Liver (tissue), 7 donors: ENCODE measurements at regions not wholly inside any gene's neighbourhood (a gene's known extent, or its start where the extent isn't known, plus 50 kb on each side); places are given as distances from the start of the nearest gene placed in this dataset.

Experiments used
- DNase-seq: peaks from one replicate; pipeline ENCODE4 v3.0.0-alpha.2; 2017; ENCODE audit warnings: low spot score
- H3K27ac ChIP-seq, 2 donors: one replicate each; pipeline ENCODE4 v1.7.0; 2013; ENCODE audit warnings: inconsistent platforms in 2 of 2, low read length in 2 of 2, control low read depth in 1 of 2, low read depth in 1 of 2, mild to moderate bottlenecking in 1 of 2
- H3K27me3 ChIP-seq, 4 donors: one replicate each; pipeline versions ENCODE4 v1.6.1 to v1.7.0; 2013; ENCODE audit warnings: low read length in 3 of 4, inconsistent platforms in 1 of 4, mild to moderate bottlenecking in 1 of 4, moderate library complexity in 1 of 4; ENCODE audit not compliant: control insufficient read depth in 4 of 4, insufficient read depth in 4 of 4
- H3K36me3 ChIP-seq, 4 donors: one replicate each; pipeline versions ENCODE4 v1.6.1 to v1.7.0; 2013; ENCODE audit warnings: low read length in 3 of 4, mild to moderate bottlenecking in 3 of 4, low read depth in 1 of 4, moderate library complexity in 1 of 4; ENCODE audit not compliant: control insufficient read depth in 4 of 4, insufficient read depth in 3 of 4
- H3K4me1 ChIP-seq, 4 donors: one replicate each; pipeline versions ENCODE4 v1.6.1 to v1.7.0; 2013; ENCODE audit warnings: low read length in 3 of 4, mild to moderate bottlenecking in 3 of 4, moderate library complexity in 1 of 4; ENCODE audit not compliant: control insufficient read depth in 4 of 4, insufficient read depth in 4 of 4
- H3K4me3 ChIP-seq, 3 donors: one replicate each; pipeline versions ENCODE4 v1.6.1 to v1.7.0; 2013; ENCODE audit warnings: low read length in 3 of 3, control low read depth in 1 of 3, low read depth in 1 of 3, mild to moderate bottlenecking in 1 of 3
- H3K9ac ChIP-seq, 2 donors: one replicate each; pipeline ENCODE4 v1.7.0; 2013; ENCODE audit warnings: low read length in 2 of 2, mild to moderate bottlenecking in 2 of 2, moderate library complexity in 2 of 2, control low read depth in 1 of 2, low read depth in 1 of 2
- H3K9me3 ChIP-seq, 4 donors: one replicate each; pipeline versions ENCODE4 v1.6.1 to v1.7.0; 2013; ENCODE audit warnings: low read length in 3 of 4; ENCODE audit not compliant: control insufficient read depth in 4 of 4
- EGR1 ChIP-seq, 2 donors: IDR thresholded peaks; 2 replicates each; pipeline ENCODE4 v1.6.1; 2016 to 2018; ENCODE audit warnings: antibody characterized with exemption in 2 of 2, low read depth in 2 of 2
- FOXA1 ChIP-seq: IDR thresholded peaks from 2 replicates; pipeline ENCODE4 v1.6.1; 2016; ENCODE audit warnings: antibody characterized with exemption
- FOXA2 ChIP-seq: IDR thresholded peaks from 2 replicates; pipeline ENCODE4 v1.6.1; 2016; ENCODE audit warnings: antibody characterized with exemption
- GABPA ChIP-seq, 2 donors: IDR thresholded peaks in 1 of 2; conservative IDR thresholded peaks in 1 of 2; 2 replicates each; pipeline ENCODE4 v1.6.1; 2016; ENCODE audit warnings: antibody characterized with exemption in 2 of 2, mild to moderate bottlenecking in 1 of 2, moderate library complexity in 1 of 2
- MAX ChIP-seq: IDR thresholded peaks from 2 replicates; pipeline ENCODE4 v1.6.1; 2016; ENCODE audit warnings: antibody characterized with exemption
- NR2F2 ChIP-seq: IDR thresholded peaks from 2 replicates; pipeline ENCODE4 v1.6.1; 2016; ENCODE audit warnings: antibody characterized with exemption
- RXRA ChIP-seq, 2 donors: IDR thresholded peaks; 2 replicates each; pipeline ENCODE4 v1.6.1; 2017 to 2018; ENCODE audit warnings: antibody characterized with exemption in 2 of 2, mild to moderate bottlenecking in 1 of 2
- SP1 ChIP-seq: IDR thresholded peaks from 2 replicates; pipeline ENCODE4 v1.6.1; 2018; ENCODE audit warnings: antibody characterized with exemption, mild to moderate bottlenecking
- TAF1 ChIP-seq: conservative IDR thresholded peaks from 2 replicates; pipeline ENCODE4 v1.6.1; 2016; ENCODE audit warnings: antibody characterized with exemption, mild to moderate bottlenecking
- YY1 ChIP-seq: IDR thresholded peaks from 2 replicates; pipeline ENCODE4 v1.6.1; 2016; ENCODE audit warnings: antibody characterized with exemption, mild to moderate bottlenecking
- WGBS: extraction: QIAGEN DNeasy Blood & Tissue Kit; methylation state at CpG from one replicate; pipeline ENCODE4 v1.1.7; 2013; 5-methylcytosine and 5-hydroxymethylcytosine counted together
- TF ChIP-seq, protein P1 (sequence below): IDR thresholded peaks from 2 replicates; pipeline ENCODE4 v1.6.1; 2016; ENCODE audit warnings: antibody characterized with exemption
- TF ChIP-seq, protein P2 (sequence below): IDR thresholded peaks from 2 replicates; pipeline ENCODE4 v1.6.1; 2016; ENCODE audit warnings: antibody characterized with exemption, mild to moderate bottlenecking
- donor health status: healthy.
- donor health status: healthy.
- donor health status: healthy.
- donor health status: healthy.

- Histone ChIP-seq H3K27me3 (no peaks in the 10 kb centered on the region), H3K27ac (no peak overlapping the region), H3K36me3 (no peaks in the 10 kb centered on the region), H3K4me3 (no peak overlapping the region), H3K9ac (no peak overlapping the region), H3K4me1 (no peaks in the 10 kb centered on the region), H3K9me3 (peaks cover 0 to 2% (median 0%) of the 10 kb centered on the region in 4 donors)
- no peak for DNase-seq
- TF ChIP-seq YY1, result no peak
- TF ChIP-seq NR2F2, result no peak
- TF ChIP-seq RXRA (IDR thresholded peaks at IDR 0.05), result no peak
- TF ChIP-seq EGR1 (IDR thresholded peaks at IDR 0.05; ENCODE audit: low read depth in 2 of 2), result no peak
- TF ChIP-seq TAF1, result no peak
- no peak for TF ChIP-seq FOXA2
- TF ChIP-seq GABPA (IDR thresholded peaks at IDR 0.05 in 1 of 2, conservative IDR thresholded peaks at IDR 0.05 in 1 of 2), result no peak
- TF ChIP-seq SP1, result no peak
- TF ChIP-seq, protein P1, sequence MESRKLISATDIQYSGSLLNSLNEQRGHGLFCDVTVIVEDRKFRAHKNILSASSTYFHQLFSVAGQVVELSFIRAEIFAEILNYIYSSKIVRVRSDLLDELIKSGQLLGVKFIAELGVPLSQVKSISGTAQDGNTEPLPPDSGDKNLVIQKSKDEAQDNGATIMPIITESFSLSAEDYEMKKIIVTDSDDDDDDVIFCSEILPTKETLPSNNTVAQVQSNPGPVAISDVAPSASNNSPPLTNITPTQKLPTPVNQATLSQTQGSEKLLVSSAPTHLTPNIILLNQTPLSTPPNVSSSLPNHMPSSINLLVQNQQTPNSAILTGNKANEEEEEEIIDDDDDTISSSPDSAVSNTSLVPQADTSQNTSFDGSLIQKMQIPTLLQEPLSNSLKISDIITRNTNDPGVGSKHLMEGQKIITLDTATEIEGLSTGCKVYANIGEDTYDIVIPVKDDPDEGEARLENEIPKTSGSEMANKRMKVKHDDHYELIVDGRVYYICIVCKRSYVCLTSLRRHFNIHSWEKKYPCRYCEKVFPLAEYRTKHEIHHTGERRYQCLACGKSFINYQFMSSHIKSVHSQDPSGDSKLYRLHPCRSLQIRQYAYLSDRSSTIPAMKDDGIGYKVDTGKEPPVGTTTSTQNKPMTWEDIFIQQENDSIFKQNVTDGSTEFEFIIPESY, result no peak
- WGBS, result 82% methylated on average over 2 of the region's 2 CpGs
Measured at GRCh38 chr6:139603581-139603980, 229.1 kb upstream of the CITED2 start.

DNA sequence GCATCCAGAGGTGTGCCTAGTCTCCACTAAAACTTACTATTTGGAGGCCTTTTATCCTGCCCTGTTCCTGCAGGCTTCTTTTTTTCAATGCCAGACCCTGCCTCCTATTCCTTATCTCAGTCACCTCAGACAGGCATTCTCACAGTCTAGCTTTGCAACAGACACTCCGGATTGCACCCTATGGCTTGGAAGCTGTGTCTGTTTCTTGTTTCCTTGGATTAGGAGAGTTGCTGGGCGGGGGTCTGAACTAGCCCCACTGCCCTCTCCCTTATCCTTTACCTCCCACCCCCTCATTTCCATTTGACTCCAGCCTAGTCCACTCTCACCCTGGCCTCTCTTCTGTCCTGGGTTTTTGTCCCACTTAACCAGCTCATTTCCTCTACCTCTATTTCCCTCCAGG lies 228.1 kb upstream of the CITED2 start:
- TF ChIP-seq SP1, result no peak
- WGBS, result 95% methylated on average over 2 of the region's 2 CpGs

GRCh38 chr6:139600919-139601475 lies 226.5 kb upstream of the CITED2 start:
- peaks cover 0 to 2% (median 0%) of the 10 kb centered on the region in 4 donors for H3K9me3 ChIP-seq
- no peak overlapping the region for H3K4me3 ChIP-seq
- WGBS, result 89% methylated on average over 2 of the region's 2 CpGs
- no peaks in the 10 kb centered on the region for H3K36me3 ChIP-seq
- H3K27ac ChIP-seq, result no peak overlapping the region
- peaks cover 2 to 14% (median 6%) of the 10 kb centered on the region in 4 donors for H3K4me1 ChIP-seq
- DNase-seq, result no peak
- H3K27me3 ChIP-seq, result no peaks in the 10 kb centered on the region
- no peak overlapping the region for H3K9ac ChIP-seq
- no peak for TF ChIP-seq EGR1 (IDR thresholded peaks at IDR 0.05; ENCODE audit: low read depth in 2 of 2)
- TF ChIP-seq FOXA2, result no peak
- no peak for TF ChIP-seq TAF1
- TF ChIP-seq, protein P2, sequence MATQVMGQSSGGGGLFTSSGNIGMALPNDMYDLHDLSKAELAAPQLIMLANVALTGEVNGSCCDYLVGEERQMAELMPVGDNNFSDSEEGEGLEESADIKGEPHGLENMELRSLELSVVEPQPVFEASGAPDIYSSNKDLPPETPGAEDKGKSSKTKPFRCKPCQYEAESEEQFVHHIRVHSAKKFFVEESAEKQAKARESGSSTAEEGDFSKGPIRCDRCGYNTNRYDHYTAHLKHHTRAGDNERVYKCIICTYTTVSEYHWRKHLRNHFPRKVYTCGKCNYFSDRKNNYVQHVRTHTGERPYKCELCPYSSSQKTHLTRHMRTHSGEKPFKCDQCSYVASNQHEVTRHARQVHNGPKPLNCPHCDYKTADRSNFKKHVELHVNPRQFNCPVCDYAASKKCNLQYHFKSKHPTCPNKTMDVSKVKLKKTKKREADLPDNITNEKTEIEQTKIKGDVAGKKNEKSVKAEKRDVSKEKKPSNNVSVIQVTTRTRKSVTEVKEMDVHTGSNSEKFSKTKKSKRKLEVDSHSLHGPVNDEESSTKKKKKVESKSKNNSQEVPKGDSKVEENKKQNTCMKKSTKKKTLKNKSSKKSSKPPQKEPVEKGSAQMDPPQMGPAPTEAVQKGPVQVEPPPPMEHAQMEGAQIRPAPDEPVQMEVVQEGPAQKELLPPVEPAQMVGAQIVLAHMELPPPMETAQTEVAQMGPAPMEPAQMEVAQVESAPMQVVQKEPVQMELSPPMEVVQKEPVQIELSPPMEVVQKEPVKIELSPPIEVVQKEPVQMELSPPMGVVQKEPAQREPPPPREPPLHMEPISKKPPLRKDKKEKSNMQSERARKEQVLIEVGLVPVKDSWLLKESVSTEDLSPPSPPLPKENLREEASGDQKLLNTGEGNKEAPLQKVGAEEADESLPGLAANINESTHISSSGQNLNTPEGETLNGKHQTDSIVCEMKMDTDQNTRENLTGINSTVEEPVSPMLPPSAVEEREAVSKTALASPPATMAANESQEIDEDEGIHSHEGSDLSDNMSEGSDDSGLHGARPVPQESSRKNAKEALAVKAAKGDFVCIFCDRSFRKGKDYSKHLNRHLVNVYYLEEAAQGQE, result no peak
- TF ChIP-seq, protein P1, result no peak
- no peak for TF ChIP-seq MAX
- TF ChIP-seq FOXA1, result no peak
- TF ChIP-seq SP1, result no peak

More for the DNA sequence above, 228.1 kb upstream of the CITED2 start:
- H3K9me3 ChIP-seq, result peaks cover 0 to 2% (median 0%) of the 10 kb centered on the region in 4 donors
- no peaks in the 10 kb centered on the region for H3K36me3 ChIP-seq
- H3K4me3 ChIP-seq, result no peak overlapping the region
- H3K4me1 ChIP-seq, result peaks cover under 1 to 9% (median 3%) of the 10 kb centered on the region in 4 donors
- DNase-seq, result no peak
- no peak overlapping the region for H3K9ac ChIP-seq
- H3K27me3 ChIP-seq, result no peaks in the 10 kb centered on the region
- H3K27ac ChIP-seq, result no peak overlapping the region
